Endothelial cell of umbilical vein (primary cell): ENCODE measurements at regions not wholly inside any gene's neighbourhood (a gene's known extent, or its start where the extent isn't known, plus 50 kb on each side); places are given as distances from the start of the nearest gene placed in this dataset.

Experiments used
- BruUV-seq: library from RNA; stranded (reverse); fragments of 400-500 nt; replicated peaks from 2 replicates; lab custom pipeline; 2021; lab: Mats Ljungman, UMichigan
- CTCF ChIA-PET: fragments of 300-600, 350-600 bp; sonication (Branson Sonifier 250); formaldehyde crosslinking; loops from one replicate; lab custom pipeline; 2021; ENCODE audit warnings: antibody characterized with exemption, inconsistent platforms; lab: Charles Lee
- POLR2A ChIA-PET: fragments of 300-600, 350-600 bp; sonication (Branson Sonifier 250); formaldehyde crosslinking; loops from one replicate; lab custom pipeline; 2021; ENCODE audit warnings: antibody characterized with exemption, inconsistent platforms; lab: Charles Lee
- DNase-seq: peaks from one replicate; pipeline ENCODE4 v3.0.0-alpha.2; 2011; ENCODE audit warnings: low read depth, low spot score
- FAIRE-seq: peaks from 2 replicates; lab custom pipeline; 2011; peaks lifted over from hg19 to GRCh38; lab: Jason Lieb, UNC
- H2AFZ ChIP-seq: 2 replicates; pipeline ENCODE4 v1.6.0; 2012; ENCODE audit warnings: low read depth, low read length, control low read depth, inconsistent platforms
- H3K27ac ChIP-seq: 2 replicates; pipeline ENCODE4 v1.5.1; 2011; ENCODE audit warnings: low read depth, mild to moderate bottlenecking, control low read depth, low read length, moderate library complexity; ENCODE audit not compliant: insufficient read depth
- H3K27me3 ChIP-seq, 2 experiments: 2 replicates each; pipeline versions ENCODE4 v1.6.0 to v1.6.1; 2011; ENCODE audit warnings: low read length in 2 of 2, mixed read lengths in 1 of 2; ENCODE audit not compliant: control insufficient read depth in 2 of 2, insufficient read depth in 2 of 2
- H3K36me3 ChIP-seq, 2 experiments: 2 replicates in 1 of 2; 3 replicates in 1 of 2; pipeline ENCODE4 v1.5.1; 2011; ENCODE audit warnings: low read length in 2 of 2, mild to moderate bottlenecking in 1 of 2, moderate library complexity in 1 of 2; ENCODE audit not compliant: control insufficient read depth in 2 of 2, insufficient read depth in 2 of 2; ENCODE audit errors: extremely low read depth in 1 of 2
- H3K4me1 ChIP-seq: 3 replicates; pipeline ENCODE4 v1.5.1; 2011; ENCODE audit warnings: mild to moderate bottlenecking, low read length; ENCODE audit not compliant: control insufficient read depth, insufficient read depth; ENCODE audit errors: extremely low read depth
- H3K4me2 ChIP-seq: 2 replicates; pipeline ENCODE4 v1.6.1; 2011; ENCODE audit warnings: low read length, control low read depth, mixed read lengths; ENCODE audit not compliant: insufficient read depth
- H3K4me3 ChIP-seq, 3 experiments: fragments of 200-600 bp in 1 of 3; sonication (generic), shearing (Covaris generic) in 1 of 3; replicated peaks in 1 of 3; 2 replicates each; pipeline ENCODE4 v1.5.1; 2011 to 2016; ENCODE audit warnings: control low read depth in 3 of 3, low read length in 3 of 3, mild to moderate bottlenecking in 2 of 3, inconsistent platforms in 1 of 3, low read depth in 1 of 3, moderate library complexity in 1 of 3; ENCODE audit not compliant: insufficient read depth in 1 of 3
- H3K79me2 ChIP-seq: 2 replicates; pipeline ENCODE4 v1.6.0; 2012; ENCODE audit warnings: low read length, inconsistent platforms; ENCODE audit not compliant: control insufficient read depth, insufficient read depth
- H3K9ac ChIP-seq: replicated peaks from 2 replicates; pipeline ENCODE3; 2011; ENCODE audit warnings: low read length, control low read depth; ENCODE audit not compliant: insufficient read depth; ENCODE audit errors: extremely low read depth
- H3K9me1 ChIP-seq: replicated peaks from 3 replicates; pipeline ENCODE4 v1.6.0; 2011; ENCODE audit warnings: mild to moderate bottlenecking, low read length; ENCODE audit not compliant: control insufficient read depth, insufficient read depth; ENCODE audit errors: extremely low read depth
- H3K9me3 ChIP-seq: replicated peaks from 2 replicates; pipeline ENCODE4 v1.5.1; 2012; ENCODE audit warnings: low read length, inconsistent platforms; ENCODE audit not compliant: control insufficient read depth, insufficient read depth
- H4K20me1 ChIP-seq: replicated peaks from 2 replicates; pipeline ENCODE3; 2011; ENCODE audit warnings: mild to moderate bottlenecking, low read length; ENCODE audit not compliant: control insufficient read depth, insufficient read depth; ENCODE audit errors: extremely low read depth
- EZH2 ChIP-seq: IDR thresholded peaks from 2 replicates; pipeline ENCODE4 v1.6.1; 2012; ENCODE audit warnings: borderline replicate concordance, low read depth, mild to moderate bottlenecking, moderate library complexity, low read length, inconsistent platforms; ENCODE audit not compliant: severe bottlenecking
- FOS ChIP-seq: IDR thresholded peaks from 2 replicates; pipeline ENCODE4 v1.6.1; 2011; ENCODE audit warnings: mild to moderate bottlenecking, low read length, moderate library complexity, borderline replicate concordance; ENCODE audit not compliant: insufficient read depth
- GATA2 ChIP-seq: IDR thresholded peaks from 2 replicates; pipeline ENCODE4 v1.7.0; 2011; ENCODE audit warnings: low read depth, mild to moderate bottlenecking, moderate library complexity, mixed read lengths, low read length; ENCODE audit not compliant: insufficient read length, insufficient read depth
- JUN ChIP-seq: IDR thresholded peaks from 2 replicates; pipeline ENCODE4 v1.6.1; 2011; ENCODE audit warnings: borderline replicate concordance, low read depth; ENCODE audit not compliant: insufficient read length, insufficient read depth
- MYC ChIP-seq: IDR thresholded peaks from one replicate; pipeline ENCODE4 v1.6.1; 2011; ENCODE audit warnings: mild to moderate bottlenecking, low read depth, low read length
- POLR2A ChIP-seq: IDR thresholded peaks from 2 replicates; pipeline ENCODE4 v1.6.1; 2012; ENCODE audit warnings: low read depth, mild to moderate bottlenecking, control low read depth, low read length
- POLR2AphosphoS5 ChIP-seq: IDR thresholded peaks from 2 replicates; pipeline ENCODE4 v1.6.1; 2012; ENCODE audit warnings: low read depth, mild to moderate bottlenecking, control low read depth, low read length, moderate library complexity; ENCODE audit not compliant: insufficient read depth
- dilution Hi-C: fragments of 300-500 bp; cut with MboI; formaldehyde crosslinking; loops from one replicate; pipeline ENCODE4 v1.15.0; 2019; ENCODE audit warnings: low sequenced_read_pairs; ENCODE audit not compliant: extremely low pct_ligation_motif_present
- intact Hi-C: fragments of 100-400 bp; cut with micrococcal nuclease; formaldehyde crosslinking; loops from one replicate; pipeline ENCODE4 v1.10.0; 2022
- TF ChIP-seq, protein P1 (sequence below): IDR thresholded peaks from 2 replicates; pipeline ENCODE4 v1.6.1; 2011; ENCODE audit not compliant: insufficient read depth, insufficient read length
- TF ChIP-seq, protein P2 (sequence below), 2 donors: IDR thresholded peaks; 1 replicate in 1 of 2; 2 replicates in 1 of 2; pipeline ENCODE4 v1.5.1; 2011; ENCODE audit warnings: low read length in 2 of 2, mild to moderate bottlenecking in 2 of 2, moderate library complexity in 2 of 2, control low read depth in 1 of 2, inconsistent platforms in 1 of 2, low read depth in 1 of 2; ENCODE audit not compliant: insufficient read depth in 1 of 2; ENCODE audit errors: extremely low read depth in 1 of 2

DNA sequence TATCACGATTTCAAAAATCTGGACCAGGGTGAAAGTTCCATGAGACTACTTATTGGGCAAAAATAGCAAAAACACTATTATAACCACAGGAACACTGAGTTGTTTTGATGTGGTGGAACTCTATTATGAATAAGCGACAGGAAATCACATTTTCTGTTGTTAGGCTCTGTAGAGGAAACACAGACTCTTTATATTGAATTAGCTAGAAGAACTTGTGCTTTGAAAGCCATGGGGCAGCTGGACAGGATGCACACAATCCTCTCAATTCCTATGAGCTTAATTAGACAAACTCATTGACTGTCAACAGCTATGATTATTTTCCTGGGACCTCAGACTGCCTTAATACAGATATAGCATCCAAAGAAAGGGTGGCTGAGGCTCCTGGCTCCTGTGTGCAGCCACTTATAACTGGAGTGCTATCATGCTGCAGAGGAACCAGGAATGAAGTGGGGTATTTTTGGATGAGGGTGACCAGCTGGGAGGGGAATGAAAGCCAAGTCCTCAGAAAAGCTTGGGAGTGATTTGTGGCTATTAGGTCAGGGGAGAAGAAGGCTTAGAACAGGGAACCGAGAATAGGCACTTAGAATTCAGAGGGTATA lies 657.3 kb downstream of the TYW1 start:
- Histone ChIP-seq H3K9me3 (peaks cover 7% of the 10 kb centered on the region), H4K20me1 (no peaks in the 10 kb centered on the region), H3K4me3 (no peak overlapping the region), H2AFZ (no peak overlapping the region), H3K9me1 (no peaks in the 10 kb centered on the region), H3K9ac (no peak overlapping the region), H3K27ac (no peak overlapping the region), H3K4me1 (no peaks in the 10 kb centered on the region), H3K36me3 (no peaks in the 10 kb centered on the region), H3K4me2 (no peak overlapping the region), H3K79me2 (no peaks in the 10 kb centered on the region), H3K27me3 (no peaks in the 10 kb centered on the region)
- DNase-seq: no peak
- CTCF ChIA-PET: no interaction called here
- TF ChIP-seq JUN (no peak), EZH2 (no peak), FOS (no peak), MYC (no peak), POLR2A (no peak), POLR2AphosphoS5 (no peak), GATA2 (no peak)
- TF ChIP-seq, protein P1, sequence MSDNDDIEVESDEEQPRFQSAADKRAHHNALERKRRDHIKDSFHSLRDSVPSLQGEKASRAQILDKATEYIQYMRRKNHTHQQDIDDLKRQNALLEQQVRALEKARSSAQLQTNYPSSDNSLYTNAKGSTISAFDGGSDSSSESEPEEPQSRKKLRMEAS: no peak
- TF ChIP-seq, protein P2, sequence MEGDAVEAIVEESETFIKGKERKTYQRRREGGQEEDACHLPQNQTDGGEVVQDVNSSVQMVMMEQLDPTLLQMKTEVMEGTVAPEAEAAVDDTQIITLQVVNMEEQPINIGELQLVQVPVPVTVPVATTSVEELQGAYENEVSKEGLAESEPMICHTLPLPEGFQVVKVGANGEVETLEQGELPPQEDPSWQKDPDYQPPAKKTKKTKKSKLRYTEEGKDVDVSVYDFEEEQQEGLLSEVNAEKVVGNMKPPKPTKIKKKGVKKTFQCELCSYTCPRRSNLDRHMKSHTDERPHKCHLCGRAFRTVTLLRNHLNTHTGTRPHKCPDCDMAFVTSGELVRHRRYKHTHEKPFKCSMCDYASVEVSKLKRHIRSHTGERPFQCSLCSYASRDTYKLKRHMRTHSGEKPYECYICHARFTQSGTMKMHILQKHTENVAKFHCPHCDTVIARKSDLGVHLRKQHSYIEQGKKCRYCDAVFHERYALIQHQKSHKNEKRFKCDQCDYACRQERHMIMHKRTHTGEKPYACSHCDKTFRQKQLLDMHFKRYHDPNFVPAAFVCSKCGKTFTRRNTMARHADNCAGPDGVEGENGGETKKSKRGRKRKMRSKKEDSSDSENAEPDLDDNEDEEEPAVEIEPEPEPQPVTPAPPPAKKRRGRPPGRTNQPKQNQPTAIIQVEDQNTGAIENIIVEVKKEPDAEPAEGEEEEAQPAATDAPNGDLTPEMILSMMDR (IDR thresholded peaks at IDR 0.05; ENCODE audit: extremely low read depth in 1 of 2, insufficient read depth in 1 of 2, low read depth in 1 of 2, low read length in 2 of 2): no peak
- no TSS peak for BruUV-seq
- dilution Hi-C loops: no loop called here
- FAIRE-seq: no peak
- POLR2A ChIA-PET: no interaction called here
- intact Hi-C loops: no loop called here
